ENCODE measurements at regions not wholly inside any gene's neighbourhood (a gene's known extent, or its start where the extent isn't known, plus 50 kb on each side); places are given as distances from the start of the nearest gene placed in this dataset.

- TF ChIP-seq USF1 (IDR thresholded peaks at IDR 0.05; ENCODE audit: borderline replicate concordance, extremely low read length, insufficient read depth, low read depth, low read length) = no peak
- no peak for TF ChIP-seq PML (IDR thresholded peaks at IDR 0.05; ENCODE audit: low read length)
These were observed 840.2 kb upstream of the C9orf72 start (continued) for GRCh38 chr9:28413471-28413870.

DNA sequence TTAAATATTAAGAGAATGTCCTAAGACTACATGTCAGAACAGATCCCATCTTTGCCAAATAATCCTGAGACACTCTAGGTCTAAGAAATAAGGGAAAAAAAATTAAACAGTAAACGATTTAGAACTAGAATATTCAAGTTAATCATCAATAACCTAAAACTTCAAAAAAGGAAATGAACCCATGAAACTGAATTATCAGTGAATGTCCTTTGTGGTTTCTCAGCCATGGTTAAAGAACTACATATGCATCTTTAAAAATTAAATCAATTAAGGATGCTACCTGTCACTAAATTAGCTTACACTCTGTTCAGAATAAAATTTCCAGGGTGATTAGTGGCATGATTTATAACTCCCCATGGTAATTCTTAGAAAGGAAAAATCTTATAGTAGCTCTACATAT lies 850.0 kb upstream of the C9orf72 start:
- H3K27me3 ChIP-seq (replicated peaks in 1 of 2; ENCODE audit: control insufficient read depth in 2 of 2, insufficient read depth in 2 of 2, low read length in 1 of 2) = no peaks in the 10 kb centered on the region
- H3K9ac ChIP-seq (ENCODE audit: control insufficient read depth, insufficient read depth, low read length) = no peak overlapping the region
- H3K4me2 ChIP-seq (ENCODE audit: control insufficient read depth, insufficient read depth) = no peak overlapping the region
- H3K27ac ChIP-seq (ENCODE audit: control insufficient read depth, insufficient read depth) = no peak overlapping the region
- no peak for DNase-seq (ENCODE audit: low read depth, low spot score)
- ChIA-PET RAD21 (ENCODE audit: unreplicated experiment) (no interaction called here), CTCF (no interaction called here), SMC1A (ENCODE audit: uncharacterized antibody, unreplicated experiment) (interaction anchor here (0.6 to 2.0 kb wide), 3 partner anchors 8 to 251 kb away, joined by 3 to 6 read pairs (median 5); no protein-coding TSS in a partner anchor), POLR2A (no interaction called here)
- H3K4me1 ChIP-seq (ENCODE audit: control insufficient read depth, insufficient read depth, low read length) = no peaks in the 10 kb centered on the region
- H3K9me3 ChIP-seq (replicated peaks; ENCODE audit: control insufficient read depth, insufficient read depth, low read length) = no peaks in the 10 kb centered on the region
- no peaks in the 10 kb centered on the region for H3K36me3 ChIP-seq (ENCODE audit: control insufficient read depth in 2 of 2, insufficient read depth in 2 of 2, low read length in 1 of 2)
- WGBS (ENCODE audit: insufficient coverage, insufficient replicate concordance, low lambda C conversion rate, missing lambda C conversion rate) = 0% methylated on average over 1 of the region's 1 CpG
- no peaks in the 10 kb centered on the region for H4K20me1 ChIP-seq (ENCODE audit: control insufficient read depth, insufficient read depth)
- intact Hi-C loops (cut with micrococcal nuclease; ENCODE audit: unreplicated experiment) (no loop called here), in situ Hi-C loops (cut with MboI) (no loop called here)
- H3K79me2 ChIP-seq (ENCODE audit: control insufficient read depth, insufficient read depth, low read length) = no peaks in the 10 kb centered on the region
- H2AFZ ChIP-seq (ENCODE audit: control insufficient read depth, low read depth, low read length) = no peak overlapping the region
- BruUV-seq (replicated peaks) = no TSS peak
- no peak for ATAC-seq
- no peak overlapping the region for H3K4me3 ChIP-seq
- FAIRE-seq = no peak
- no peak for TF ChIP-seq HDAC6 (IDR thresholded peaks at IDR 0.05; ENCODE audit: unreplicated experiment)
- no peak for TF ChIP-seq SREBF1 (IDR thresholded peaks at IDR 0.05; ENCODE audit: low read length)
- no peak for TF ChIP-seq BCL11A (IDR thresholded peaks at IDR 0.05; ENCODE audit: low read depth, low read length)
- no peak for TF ChIP-seq SREBF2 (IDR thresholded peaks at IDR 0.05; ENCODE audit: low read length)
- no peak for TF ChIP-seq SPI1 (IDR thresholded peaks at IDR 0.05; ENCODE audit: borderline replicate concordance, insufficient read depth, low read depth, low read length)
- no peak for TF ChIP-seq KLF5 (IDR thresholded peaks at IDR 0.05; ENCODE audit: partially characterized antibody)
- TF ChIP-seq SMAD5 (IDR thresholded peaks at IDR 0.05; ENCODE audit: low read depth) = no peak
- no peak for TF ChIP-seq BHLHE40 (IDR thresholded peaks at IDR 0.05; ENCODE audit: borderline replicate concordance in 1 of 2, low read depth in 2 of 2, low read length in 1 of 2)
- TF ChIP-seq, protein P1, sequence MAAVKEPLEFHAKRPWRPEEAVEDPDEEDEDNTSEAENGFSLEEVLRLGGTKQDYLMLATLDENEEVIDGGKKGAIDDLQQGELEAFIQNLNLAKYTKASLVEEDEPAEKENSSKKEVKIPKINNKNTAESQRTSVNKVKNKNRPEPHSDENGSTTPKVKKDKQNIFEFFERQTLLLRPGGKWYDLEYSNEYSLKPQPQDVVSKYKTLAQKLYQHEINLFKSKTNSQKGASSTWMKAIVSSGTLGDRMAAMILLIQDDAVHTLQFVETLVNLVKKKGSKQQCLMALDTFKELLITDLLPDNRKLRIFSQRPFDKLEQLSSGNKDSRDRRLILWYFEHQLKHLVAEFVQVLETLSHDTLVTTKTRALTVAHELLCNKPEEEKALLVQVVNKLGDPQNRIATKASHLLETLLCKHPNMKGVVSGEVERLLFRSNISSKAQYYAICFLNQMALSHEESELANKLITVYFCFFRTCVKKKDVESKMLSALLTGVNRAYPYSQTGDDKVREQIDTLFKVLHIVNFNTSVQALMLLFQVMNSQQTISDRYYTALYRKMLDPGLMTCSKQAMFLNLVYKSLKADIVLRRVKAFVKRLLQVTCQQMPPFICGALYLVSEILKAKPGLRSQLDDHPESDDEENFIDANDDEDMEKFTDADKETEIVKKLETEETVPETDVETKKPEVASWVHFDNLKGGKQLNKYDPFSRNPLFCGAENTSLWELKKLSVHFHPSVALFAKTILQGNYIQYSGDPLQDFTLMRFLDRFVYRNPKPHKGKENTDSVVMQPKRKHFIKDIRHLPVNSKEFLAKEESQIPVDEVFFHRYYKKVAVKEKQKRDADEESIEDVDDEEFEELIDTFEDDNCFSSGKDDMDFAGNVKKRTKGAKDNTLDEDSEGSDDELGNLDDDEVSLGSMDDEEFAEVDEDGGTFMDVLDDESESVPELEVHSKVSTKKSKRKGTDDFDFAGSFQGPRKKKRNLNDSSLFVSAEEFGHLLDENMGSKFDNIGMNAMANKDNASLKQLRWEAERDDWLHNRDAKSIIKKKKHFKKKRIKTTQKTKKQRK (IDR thresholded peaks at IDR 0.05; ENCODE audit: low read depth, low read length) = no peak
- no peak for TF ChIP-seq ZZZ3 (IDR thresholded peaks at IDR 0.05; ENCODE audit: control insufficient read depth, insufficient read length, low read depth)
- TF ChIP-seq, protein P2, sequence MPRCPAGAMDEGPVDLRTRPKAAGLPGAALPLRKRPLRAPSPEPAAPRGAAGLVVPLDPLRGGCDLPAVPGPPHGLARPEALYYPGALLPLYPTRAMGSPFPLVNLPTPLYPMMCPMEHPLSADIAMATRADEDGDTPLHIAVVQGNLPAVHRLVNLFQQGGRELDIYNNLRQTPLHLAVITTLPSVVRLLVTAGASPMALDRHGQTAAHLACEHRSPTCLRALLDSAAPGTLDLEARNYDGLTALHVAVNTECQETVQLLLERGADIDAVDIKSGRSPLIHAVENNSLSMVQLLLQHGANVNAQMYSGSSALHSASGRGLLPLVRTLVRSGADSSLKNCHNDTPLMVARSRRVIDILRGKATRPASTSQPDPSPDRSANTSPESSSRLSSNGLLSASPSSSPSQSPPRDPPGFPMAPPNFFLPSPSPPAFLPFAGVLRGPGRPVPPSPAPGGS (IDR thresholded peaks at IDR 0.05; ENCODE audit: borderline replicate concordance, insufficient read depth, low read depth, low read length, poor library complexity, severe bottlenecking) = no peak
- no peak for TF ChIP-seq STAT1 (conservative IDR thresholded peaks at IDR 0.05)
